PC-3 (cell line): ENCODE measurements at regions not wholly inside any gene's neighbourhood (a gene's known extent, or its start where the extent isn't known, plus 50 kb on each side); places are given as distances from the start of the nearest gene placed in this dataset.

Source experiments
- EZH2 ChIP-seq: fragments of 300-600 bp; sonication (generic); IDR thresholded peaks from one replicate; pipeline ENCODE4 v1.6.1; 2017; ENCODE audit warnings: antibody characterized with exemption, mild to moderate bottlenecking, low read length; ENCODE audit not compliant: unreplicated experiment
- TF ChIP-seq, protein P1 (sequence below): fragments of 300-600 bp; sonication (generic); conservative IDR thresholded peaks from 2 replicates; pipeline ENCODE4 v1.5.1; 2017; ENCODE audit warnings: antibody characterized with exemption, low read depth, mild to moderate bottlenecking, low read length

DNA sequence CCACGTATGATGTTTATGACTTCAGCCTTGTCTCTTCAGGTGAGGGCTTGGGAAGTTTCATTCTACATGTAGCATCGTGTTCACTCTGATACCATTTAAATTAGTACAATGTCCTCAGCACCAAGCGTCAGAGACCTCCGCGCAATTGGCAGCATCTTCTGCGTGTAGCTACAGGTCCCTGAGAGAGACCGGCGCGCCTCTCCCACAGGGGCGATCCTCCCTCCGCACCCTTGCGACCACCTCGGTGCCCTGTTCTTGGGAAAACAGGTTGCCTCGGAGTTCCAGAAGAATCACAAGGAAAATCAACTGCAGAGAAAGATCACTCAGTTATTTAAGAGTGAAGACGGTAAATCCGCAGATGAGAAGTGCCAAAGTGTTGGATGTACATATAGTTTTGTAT is 206.2 kb downstream of the GATA3 start:
- TF ChIP-seq, protein P1, sequence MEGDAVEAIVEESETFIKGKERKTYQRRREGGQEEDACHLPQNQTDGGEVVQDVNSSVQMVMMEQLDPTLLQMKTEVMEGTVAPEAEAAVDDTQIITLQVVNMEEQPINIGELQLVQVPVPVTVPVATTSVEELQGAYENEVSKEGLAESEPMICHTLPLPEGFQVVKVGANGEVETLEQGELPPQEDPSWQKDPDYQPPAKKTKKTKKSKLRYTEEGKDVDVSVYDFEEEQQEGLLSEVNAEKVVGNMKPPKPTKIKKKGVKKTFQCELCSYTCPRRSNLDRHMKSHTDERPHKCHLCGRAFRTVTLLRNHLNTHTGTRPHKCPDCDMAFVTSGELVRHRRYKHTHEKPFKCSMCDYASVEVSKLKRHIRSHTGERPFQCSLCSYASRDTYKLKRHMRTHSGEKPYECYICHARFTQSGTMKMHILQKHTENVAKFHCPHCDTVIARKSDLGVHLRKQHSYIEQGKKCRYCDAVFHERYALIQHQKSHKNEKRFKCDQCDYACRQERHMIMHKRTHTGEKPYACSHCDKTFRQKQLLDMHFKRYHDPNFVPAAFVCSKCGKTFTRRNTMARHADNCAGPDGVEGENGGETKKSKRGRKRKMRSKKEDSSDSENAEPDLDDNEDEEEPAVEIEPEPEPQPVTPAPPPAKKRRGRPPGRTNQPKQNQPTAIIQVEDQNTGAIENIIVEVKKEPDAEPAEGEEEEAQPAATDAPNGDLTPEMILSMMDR: no peak
- no peak for TF ChIP-seq EZH2
